GM18502 (cell line): ENCODE measurements at regions not wholly inside any gene's neighbourhood (a gene's known extent, or its start where the extent isn't known, plus 50 kb on each side); places are given as distances from the start of the nearest gene placed in this dataset.

Experiments
- ATAC-seq: cut with Tn5 transposase; IDR thresholded peaks from one replicate; pipeline ENCODE4 v1.9.1; 2021; ENCODE audit warnings: mild to moderate bottlenecking; ENCODE audit not compliant: unreplicated experiment, poor library complexity

DNA sequence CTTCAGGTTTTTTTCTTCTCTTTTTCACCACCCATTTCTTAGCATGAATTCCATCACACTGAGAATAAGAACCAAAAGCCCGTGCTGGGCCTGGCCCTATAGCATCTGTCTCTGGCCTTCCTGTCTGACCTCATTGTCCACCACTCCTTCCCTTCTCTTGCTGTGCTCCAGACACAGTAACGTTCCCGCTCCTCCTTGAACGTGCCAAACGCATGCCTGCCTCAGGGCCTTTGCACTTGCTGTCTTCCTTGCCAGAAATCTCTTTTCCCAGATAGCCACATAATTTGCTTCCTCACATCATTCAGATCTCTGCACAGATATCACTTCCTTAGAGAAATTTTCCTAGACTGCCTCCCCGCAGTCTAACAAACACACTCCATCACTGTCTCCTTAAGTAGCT, 119.6 kb upstream of the CPSF6 start:
- ATAC-seq: no peak

GRCh38 chr12:69120354-69120753, 119.0 kb upstream of the CPSF6 start:
- ATAC-seq: no peak

- no peak for ATAC-seq
Observed at GRCh38 chr12:69123311-69123710, 116.1 kb upstream of the CPSF6 start.

- no peak for ATAC-seq
Observed at GRCh38 chr12:69123919-69124638, 115.3 kb upstream of the CPSF6 start.

GRCh38 chr12:69129017-69129416, 110.4 kb upstream of the CPSF6 start:
- no peak for ATAC-seq

DNA sequence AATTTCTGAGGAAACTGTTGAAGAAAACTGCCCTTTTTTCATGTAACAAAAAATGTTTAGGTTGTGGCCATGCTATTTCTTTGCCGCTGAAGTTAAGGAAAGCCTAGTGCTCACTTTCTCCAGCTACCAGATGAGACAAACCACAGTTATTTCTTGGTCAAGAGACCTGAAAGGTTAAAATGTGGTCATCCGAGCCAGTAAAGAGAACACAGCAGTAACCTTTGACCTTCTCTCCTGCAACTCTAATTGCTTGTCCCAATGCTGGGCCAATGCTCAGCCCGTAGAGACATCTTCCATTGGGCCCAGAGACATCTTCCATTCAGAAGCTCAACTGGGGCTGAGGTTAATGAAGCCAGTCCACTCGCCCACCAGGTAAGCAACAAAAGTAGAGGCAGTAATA, 109.8 kb upstream of the CPSF6 start:
- no peak for ATAC-seq

DNA sequence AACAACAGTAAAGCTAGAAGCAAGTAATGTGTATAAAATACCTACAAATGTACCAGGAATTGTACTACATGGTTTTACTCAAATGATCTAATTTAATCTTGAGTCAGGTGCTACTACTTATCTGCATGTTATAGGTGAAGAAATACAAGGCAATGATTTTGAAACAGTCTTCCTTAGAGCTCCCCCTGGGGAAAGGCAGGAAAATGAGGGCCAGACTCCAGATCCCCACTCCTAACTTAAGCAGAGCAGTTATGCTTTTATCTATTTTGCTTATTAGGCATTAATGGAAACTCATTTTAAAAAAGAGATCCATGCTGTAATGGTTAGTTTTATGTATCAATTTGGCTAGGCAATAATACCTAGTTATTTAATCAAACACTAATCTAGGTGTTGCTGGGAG, 109.3 kb upstream of the CPSF6 start:
- no peak for ATAC-seq

- no peak for ATAC-seq
Observed at GRCh38 chr12:69131077-69131476, 108.3 kb upstream of the CPSF6 start.

DNA sequence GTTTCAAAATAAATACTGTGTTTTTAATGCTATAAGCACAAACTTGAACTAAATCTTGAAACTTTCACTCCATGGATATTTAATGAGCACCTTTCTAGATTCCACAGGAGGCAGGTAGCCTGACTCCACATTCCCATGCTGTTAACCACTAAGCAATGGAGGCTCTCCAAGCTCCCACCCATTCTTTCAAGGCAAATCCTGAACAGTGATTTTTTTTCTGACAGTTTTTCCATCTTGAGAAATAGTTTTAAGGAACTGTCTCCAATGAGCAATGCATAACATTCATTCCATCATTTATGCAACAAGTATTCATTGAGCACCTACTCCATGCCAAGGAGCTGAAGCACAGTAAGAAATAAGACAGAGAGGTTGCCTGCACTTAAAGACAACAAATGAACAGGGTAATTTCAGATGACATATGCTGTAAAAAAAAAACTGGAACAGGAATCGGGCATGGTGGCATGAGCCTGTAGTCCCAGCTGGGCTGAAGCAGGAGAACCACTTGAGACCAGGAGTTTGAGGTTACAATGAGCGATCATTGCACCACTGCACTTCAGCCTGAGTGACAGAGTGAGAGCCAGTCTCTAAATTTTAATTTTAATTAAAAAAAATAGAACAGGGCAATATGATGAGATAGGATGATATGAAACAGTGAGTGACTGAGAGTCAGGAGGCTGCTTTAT, 102.3 kb upstream of the CPSF6 start:
- no peak for ATAC-seq

- no peak for ATAC-seq
Observed at GRCh38 chr12:69141074-69141473, 98.3 kb upstream of the CPSF6 start.

DNA sequence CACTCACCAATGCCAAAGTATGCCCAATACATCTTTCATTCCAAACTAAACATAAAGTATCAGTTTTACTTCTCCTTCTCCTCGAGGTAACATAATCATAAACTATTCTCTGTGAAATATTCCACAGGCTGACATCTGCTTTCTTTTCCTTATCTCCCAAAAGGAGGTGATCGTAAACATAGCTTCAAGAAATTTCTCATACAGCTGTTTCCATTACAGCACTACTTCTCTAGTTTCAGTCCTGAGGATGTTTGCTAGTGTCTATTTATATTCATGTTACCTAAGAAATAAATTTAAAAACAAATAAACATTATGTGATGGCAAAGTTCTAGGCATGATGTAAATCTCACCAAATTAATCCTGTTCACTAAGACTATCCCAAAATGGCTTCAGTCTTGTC, 90.1 kb upstream of the CPSF6 start:
- no peak for ATAC-seq

- no peak for ATAC-seq
Observed at GRCh38 chr12:69150083-69150795, 89.1 kb upstream of the CPSF6 start.

GRCh38 chr12:69150796-69151127, 88.6 kb upstream of the CPSF6 start:
- no peak for ATAC-seq

DNA sequence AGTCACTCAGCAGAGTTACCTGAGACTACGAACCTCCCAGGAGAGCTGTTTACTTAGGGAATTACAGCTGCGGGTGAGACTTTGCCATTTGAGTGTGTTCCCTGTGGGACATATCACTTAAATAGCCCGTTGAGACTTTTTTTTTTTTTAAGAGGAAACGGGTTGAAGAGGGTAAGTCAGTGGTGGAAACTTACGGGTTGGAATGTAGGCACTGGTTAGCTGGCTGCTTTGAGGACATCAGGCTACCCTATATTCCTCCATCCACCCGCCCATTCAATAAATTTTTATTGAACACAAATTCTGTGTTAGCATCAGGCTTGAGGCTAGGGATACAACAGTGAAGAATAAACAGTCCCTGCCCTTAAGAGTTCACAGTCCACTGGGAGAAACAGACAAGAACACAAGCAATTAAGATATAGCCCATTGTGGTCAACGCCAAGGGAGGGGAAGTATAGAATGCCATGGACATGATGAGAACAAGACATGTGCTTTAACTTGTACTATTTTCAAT, 88.1 kb upstream of the CPSF6 start:
- no peak for ATAC-seq

- ATAC-seq: peak; percentile 48
Observed at GRCh38 chr12:69154585-69155363, 84.6 kb upstream of the CPSF6 start.

- ATAC-seq: peak; percentile 95
Observed at GRCh38 chr12:69157023-69157655, 82.2 kb upstream of the CPSF6 start.

- ATAC-seq: peak; percentile 67
Observed at GRCh38 chr12:69161829-69162228, 77.5 kb upstream of the CPSF6 start.

DNA sequence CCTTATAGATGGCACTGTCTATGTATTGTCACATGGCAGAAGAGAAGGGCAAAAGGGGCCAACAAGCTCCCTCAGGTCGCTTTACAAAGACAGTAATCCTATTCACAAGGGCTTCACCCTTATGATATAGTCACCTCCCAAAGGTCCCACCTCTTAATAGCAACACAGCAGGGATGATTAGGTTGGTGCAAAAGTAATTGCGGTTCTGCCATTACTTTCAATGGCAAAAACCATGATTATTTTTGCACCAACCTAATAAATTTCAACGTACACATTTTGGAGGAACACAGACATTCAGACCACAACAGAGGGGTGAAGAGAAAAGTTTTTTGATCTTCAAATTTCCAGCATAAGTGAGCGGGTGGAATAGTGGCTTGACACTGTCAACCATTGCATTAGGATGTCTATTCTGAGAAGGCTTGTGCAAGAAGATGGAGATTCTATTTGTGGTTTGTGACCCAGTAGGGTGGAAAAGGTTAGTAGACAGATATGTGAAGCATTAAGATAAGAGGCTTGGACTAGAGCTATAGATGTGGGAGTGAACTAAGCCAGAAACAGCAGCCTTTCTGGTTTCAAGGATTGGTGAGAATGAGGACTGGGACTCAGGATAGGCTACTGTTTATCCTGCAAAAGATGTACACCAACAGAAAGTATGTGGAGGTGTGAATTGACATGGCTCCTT, 75.5 kb upstream of the CPSF6 start:
- ATAC-seq: no peak

DNA sequence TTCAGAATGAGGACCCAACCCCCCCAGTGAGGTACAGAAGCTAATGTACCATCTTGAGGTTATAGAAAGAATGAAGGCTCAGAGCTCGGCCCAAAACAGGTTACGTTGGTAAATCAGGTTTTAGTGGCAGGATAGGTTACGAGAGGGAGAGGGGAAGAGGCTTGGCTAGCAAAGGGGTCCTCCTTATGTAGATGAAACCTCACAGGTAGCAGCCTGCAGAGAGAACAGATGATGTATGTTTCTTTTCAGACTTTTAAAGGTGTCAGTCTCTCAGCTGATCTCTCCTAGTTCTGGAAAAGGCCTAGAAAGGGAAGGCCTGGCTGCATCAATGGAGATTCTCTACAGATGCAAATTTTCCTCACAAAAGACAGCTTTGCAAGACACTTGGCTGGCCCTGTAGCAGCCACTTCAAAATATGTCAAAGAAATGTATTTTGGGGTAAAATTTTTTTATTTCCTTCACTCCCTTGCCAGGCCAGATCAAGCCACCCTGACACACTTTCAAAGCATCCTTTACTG, 71.7 kb upstream of the CPSF6 start:
- no peak for ATAC-seq
